Embryonic facial prominence (tissue), 1 donor: ENCODE measurements at regions not wholly inside any gene's neighbourhood (a gene's known extent, or its start where the extent isn't known, plus 50 kb on each side); places are given as distances from the start of the nearest gene placed in this dataset.
"Not testable (repeated sequence)": the region's sequence is repeated elsewhere in the genome, so short reads cannot be mapped to it uniquely, and the experiment has no call there.

ENCODE experiments used
- DNase-seq: peaks from one replicate; pipeline ENCODE4 v3.0.0-alpha.2; 2016; ENCODE audit errors: extremely low spot score

- no peak for DNase-seq
Measured at GRCh38 chr14:71563492-71564153, 368.6 kb upstream of the RGS6 start.

GRCh38 chr14:71566276-71566675 lies 366.0 kb upstream of the RGS6 start:
- DNase-seq, result no peak

GRCh38 chr14:71567499-71568133 lies 364.6 kb upstream of the RGS6 start:
- DNase-seq, result not testable (repeated sequence)

- peak; percentile 12 for DNase-seq
Measured at GRCh38 chr14:71574976-71575375, 357.3 kb upstream of the RGS6 start.

GRCh38 chr14:71576472-71576871 lies 355.8 kb upstream of the RGS6 start:
- no peak for DNase-seq

GRCh38 chr14:71579331-71579730 lies 352.9 kb upstream of the RGS6 start:
- DNase-seq, result no peak

GRCh38 chr14:71582705-71583104 lies 349.5 kb upstream of the RGS6 start:
- no peak for DNase-seq

- DNase-seq, result no peak
Measured at GRCh38 chr14:71583194-71583593, 349.0 kb upstream of the RGS6 start.

GRCh38 chr14:71583705-71584104 lies 348.5 kb upstream of the RGS6 start:
- DNase-seq, result no peak

GRCh38 chr14:71585361-71585760 lies 346.9 kb upstream of the RGS6 start:
- no peak for DNase-seq

GRCh38 chr14:71586131-71586897 lies 345.9 kb upstream of the RGS6 start:
- no peak for DNase-seq

- DNase-seq, result no peak
Measured at GRCh38 chr14:71588028-71588427, 344.2 kb upstream of the RGS6 start.

GRCh38 chr14:71588576-71589215 lies 343.5 kb upstream of the RGS6 start:
- no peak for DNase-seq

- no peak for DNase-seq
Measured at GRCh38 chr14:71589609-71590008, 342.6 kb upstream of the RGS6 start.

- DNase-seq, result no peak
Measured at GRCh38 chr14:71590131-71590530, 342.1 kb upstream of the RGS6 start.

GRCh38 chr14:71591231-71591630 lies 341.0 kb upstream of the RGS6 start:
- no peak for DNase-seq

GRCh38 chr14:71591929-71592328 lies 340.3 kb upstream of the RGS6 start:
- DNase-seq, result no peak

- no peak for DNase-seq
Measured at GRCh38 chr14:71592361-71592760, 339.9 kb upstream of the RGS6 start.

- no peak for DNase-seq
Measured at GRCh38 chr14:71593966-71594365, 338.3 kb upstream of the RGS6 start.

- no peak for DNase-seq
Measured at GRCh38 chr14:71594821-71595220, 337.4 kb upstream of the RGS6 start.

- DNase-seq, result no peak
Measured at GRCh38 chr14:71595441-71595840, 336.8 kb upstream of the RGS6 start.

- DNase-seq, result no peak
Measured at GRCh38 chr14:71597287-71597920, 334.8 kb upstream of the RGS6 start.
